Mammary epithelial cell (primary cell): ENCODE measurements at regions not wholly inside any gene's neighbourhood (a gene's known extent, or its start where the extent isn't known, plus 50 kb on each side); places are given as distances from the start of the nearest gene placed in this dataset.

Experiments
- EZH2 ChIP-seq: IDR thresholded peaks from 2 replicates; pipeline ENCODE4 v1.6.1; 2012; ENCODE audit warnings: low read length, inconsistent platforms, borderline replicate concordance
- TF ChIP-seq, protein P1 (sequence below), 2 donors: IDR thresholded peaks in 1 of 2; conservative IDR thresholded peaks in 1 of 2; 2 replicates each; pipeline ENCODE4 v1.5.1; 2011 to 2012; ENCODE audit warnings: inconsistent platforms in 2 of 2, low read length in 2 of 2, mild to moderate bottlenecking in 2 of 2, control low read depth in 1 of 2, low read depth in 1 of 2; ENCODE audit not compliant: insufficient read depth in 1 of 2; ENCODE audit errors: extremely low read depth in 1 of 2

DNA sequence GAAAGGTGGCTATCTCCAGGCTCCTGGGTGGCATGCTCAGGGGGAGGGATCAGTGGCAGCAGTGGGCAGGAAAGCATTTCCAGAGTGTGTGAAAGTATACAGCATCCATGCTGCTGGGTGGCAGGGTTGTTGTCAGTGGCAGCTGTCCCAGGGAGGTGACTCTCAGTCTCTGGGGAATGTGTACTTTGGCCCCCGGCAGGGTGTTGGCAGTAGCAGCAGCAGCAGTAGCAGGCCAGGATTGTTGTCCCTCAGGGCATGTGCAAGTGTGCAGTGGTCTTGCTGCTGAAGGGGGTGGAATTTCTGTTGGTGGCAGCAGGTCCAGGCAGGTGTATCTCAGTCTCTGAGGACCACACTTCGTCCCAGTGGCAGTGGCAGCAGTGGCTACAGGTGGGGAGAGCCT lies 71.7 kb upstream of the GUCA2B start:
- no peak for TF ChIP-seq EZH2
- TF ChIP-seq, protein P1, sequence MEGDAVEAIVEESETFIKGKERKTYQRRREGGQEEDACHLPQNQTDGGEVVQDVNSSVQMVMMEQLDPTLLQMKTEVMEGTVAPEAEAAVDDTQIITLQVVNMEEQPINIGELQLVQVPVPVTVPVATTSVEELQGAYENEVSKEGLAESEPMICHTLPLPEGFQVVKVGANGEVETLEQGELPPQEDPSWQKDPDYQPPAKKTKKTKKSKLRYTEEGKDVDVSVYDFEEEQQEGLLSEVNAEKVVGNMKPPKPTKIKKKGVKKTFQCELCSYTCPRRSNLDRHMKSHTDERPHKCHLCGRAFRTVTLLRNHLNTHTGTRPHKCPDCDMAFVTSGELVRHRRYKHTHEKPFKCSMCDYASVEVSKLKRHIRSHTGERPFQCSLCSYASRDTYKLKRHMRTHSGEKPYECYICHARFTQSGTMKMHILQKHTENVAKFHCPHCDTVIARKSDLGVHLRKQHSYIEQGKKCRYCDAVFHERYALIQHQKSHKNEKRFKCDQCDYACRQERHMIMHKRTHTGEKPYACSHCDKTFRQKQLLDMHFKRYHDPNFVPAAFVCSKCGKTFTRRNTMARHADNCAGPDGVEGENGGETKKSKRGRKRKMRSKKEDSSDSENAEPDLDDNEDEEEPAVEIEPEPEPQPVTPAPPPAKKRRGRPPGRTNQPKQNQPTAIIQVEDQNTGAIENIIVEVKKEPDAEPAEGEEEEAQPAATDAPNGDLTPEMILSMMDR (conservative IDR thresholded peaks at IDR 0.05 in 1 of 2, IDR thresholded peaks at IDR 0.05 in 1 of 2; ENCODE audit: extremely low read depth in 1 of 2, insufficient read depth in 1 of 2, low read depth in 1 of 2, low read length in 2 of 2) = no peak
